ENCODE measurements at regions not wholly inside any gene's neighbourhood (a gene's known extent, or its start where the extent isn't known, plus 50 kb on each side); places are given as distances from the start of the nearest gene placed in this dataset.

DNA sequence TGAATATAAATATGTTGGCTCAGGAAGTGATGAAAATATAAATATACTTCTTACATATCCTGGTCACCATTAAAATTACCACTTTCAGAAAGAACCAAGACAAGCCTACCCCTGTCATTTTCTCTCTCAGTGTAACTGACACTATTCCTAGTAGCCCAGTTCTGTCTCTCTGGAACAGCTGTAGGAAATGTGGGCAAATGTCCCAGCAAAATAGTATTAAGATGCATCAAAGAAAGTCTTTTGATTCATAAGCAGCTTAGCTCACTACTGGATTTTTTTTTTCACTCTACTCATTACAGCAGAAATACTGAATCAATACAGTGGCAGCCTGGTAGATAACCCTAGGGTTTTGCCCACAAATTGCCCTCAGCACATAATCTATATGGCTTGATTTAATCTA is 290.9 kb downstream of the DNAJB9 start:
- no peak overlapping the region for H3K4me3 Mint-ChIP-seq
- no peaks in the 10 kb centered on the region for H3K4me1 Mint-ChIP-seq
- no peaks in the 10 kb centered on the region for H3K27me3 Mint-ChIP-seq (ENCODE audit: low read depth)
- no peak for DNase-seq (ENCODE audit: low read depth, low spot score)
- TF ChIP-seq, protein P1, sequence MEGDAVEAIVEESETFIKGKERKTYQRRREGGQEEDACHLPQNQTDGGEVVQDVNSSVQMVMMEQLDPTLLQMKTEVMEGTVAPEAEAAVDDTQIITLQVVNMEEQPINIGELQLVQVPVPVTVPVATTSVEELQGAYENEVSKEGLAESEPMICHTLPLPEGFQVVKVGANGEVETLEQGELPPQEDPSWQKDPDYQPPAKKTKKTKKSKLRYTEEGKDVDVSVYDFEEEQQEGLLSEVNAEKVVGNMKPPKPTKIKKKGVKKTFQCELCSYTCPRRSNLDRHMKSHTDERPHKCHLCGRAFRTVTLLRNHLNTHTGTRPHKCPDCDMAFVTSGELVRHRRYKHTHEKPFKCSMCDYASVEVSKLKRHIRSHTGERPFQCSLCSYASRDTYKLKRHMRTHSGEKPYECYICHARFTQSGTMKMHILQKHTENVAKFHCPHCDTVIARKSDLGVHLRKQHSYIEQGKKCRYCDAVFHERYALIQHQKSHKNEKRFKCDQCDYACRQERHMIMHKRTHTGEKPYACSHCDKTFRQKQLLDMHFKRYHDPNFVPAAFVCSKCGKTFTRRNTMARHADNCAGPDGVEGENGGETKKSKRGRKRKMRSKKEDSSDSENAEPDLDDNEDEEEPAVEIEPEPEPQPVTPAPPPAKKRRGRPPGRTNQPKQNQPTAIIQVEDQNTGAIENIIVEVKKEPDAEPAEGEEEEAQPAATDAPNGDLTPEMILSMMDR (conservative IDR thresholded peaks at IDR 0.05) = no peak
- peaks cover 5% of the 10 kb centered on the region for H3K9me3 Mint-ChIP-seq
- H3K27ac Mint-ChIP-seq (ENCODE audit: unreplicated experiment) = no peak overlapping the region
- H3K36me3 Mint-ChIP-seq (ENCODE audit: low read depth) = peaks cover 5% of the 10 kb centered on the region

DNA sequence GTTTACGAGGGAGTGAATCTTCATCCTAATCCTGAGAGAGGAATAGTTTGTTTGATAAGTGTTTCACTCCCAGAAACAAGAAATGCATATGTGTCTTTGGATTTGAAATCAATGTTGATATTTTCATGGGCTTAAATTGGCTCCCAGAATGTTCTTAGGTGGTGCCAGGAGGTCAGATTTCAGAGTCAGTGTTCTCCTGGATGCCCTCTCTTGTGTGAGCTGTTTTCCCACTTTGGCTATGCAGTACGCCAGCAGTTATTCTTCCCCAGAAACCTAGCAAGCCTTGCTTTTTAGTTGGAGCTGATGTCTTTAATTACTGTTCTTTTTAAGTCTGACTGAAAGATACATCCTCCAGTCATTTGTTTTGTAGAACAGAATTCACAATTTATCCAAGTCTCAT is 291.4 kb downstream of the DNAJB9 start:
- Mint-ChIP-seq H3K36me3 (ENCODE audit: low read depth) (peaks cover 5% of the 10 kb centered on the region), H3K4me3 (no peak overlapping the region), H3K27ac (ENCODE audit: unreplicated experiment) (no peak overlapping the region), H3K9me3 (peaks cover 5% of the 10 kb centered on the region), H3K4me1 (no peaks in the 10 kb centered on the region), H3K27me3 (ENCODE audit: low read depth) (no peaks in the 10 kb centered on the region)
- no peak for DNase-seq (ENCODE audit: low read depth, low spot score)
- TF ChIP-seq, protein P1 (conservative IDR thresholded peaks at IDR 0.05) = no peak

- H3K36me3 Mint-ChIP-seq (ENCODE audit: low read depth) = peaks cover 5% of the 10 kb centered on the region
- no peaks in the 10 kb centered on the region for H3K27me3 Mint-ChIP-seq (ENCODE audit: low read depth)
- DNase-seq (ENCODE audit: low read depth, low spot score) = no peak
- TF ChIP-seq, protein P1 (conservative IDR thresholded peaks at IDR 0.05) = no peak
- no peak overlapping the region for H3K27ac Mint-ChIP-seq (ENCODE audit: unreplicated experiment)
- no peak overlapping the region for H3K4me3 Mint-ChIP-seq
- no peaks in the 10 kb centered on the region for H3K4me1 Mint-ChIP-seq
- H3K9me3 Mint-ChIP-seq = peaks cover 5% of the 10 kb centered on the region
Observed at GRCh38 chr7:108863227-108863848, 293.7 kb downstream of the DNAJB9 start.

DNA sequence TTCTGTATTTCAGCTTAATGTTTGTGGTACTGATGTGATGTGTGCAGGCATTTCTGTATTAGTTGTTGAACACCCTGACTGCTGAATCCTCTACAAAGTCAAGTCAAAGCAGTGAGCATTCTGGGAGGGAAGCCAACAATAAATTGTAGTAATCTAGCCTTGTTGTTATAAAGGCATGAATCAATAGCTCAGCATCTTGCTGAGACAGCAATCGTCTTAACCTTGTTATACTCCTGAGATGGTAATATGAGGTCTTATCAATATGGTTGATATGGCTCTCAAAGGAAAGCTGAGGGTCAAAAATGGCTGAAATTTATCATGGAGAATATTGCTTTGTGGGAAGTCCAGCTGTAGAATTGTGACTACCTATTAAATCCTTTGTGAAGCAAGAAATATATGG is 299.4 kb downstream of the DNAJB9 start:
- H3K27me3 Mint-ChIP-seq (ENCODE audit: low read depth) = no peaks in the 10 kb centered on the region
- no peaks in the 10 kb centered on the region for H3K36me3 Mint-ChIP-seq (ENCODE audit: low read depth)
- no peaks in the 10 kb centered on the region for H3K4me1 Mint-ChIP-seq
- no peak for DNase-seq (ENCODE audit: low read depth, low spot score)
- peaks cover 5% of the 10 kb centered on the region for H3K9me3 Mint-ChIP-seq
- no peak overlapping the region for H3K4me3 Mint-ChIP-seq
- H3K27ac Mint-ChIP-seq (ENCODE audit: unreplicated experiment) = no peak overlapping the region
- TF ChIP-seq, protein P1 (conservative IDR thresholded peaks at IDR 0.05) = no peak

GRCh38 chr7:108875139-108875538 is 305.5 kb downstream of the DNAJB9 start:
- DNase-seq (ENCODE audit: low read depth, low spot score) = peak; percentile 13
- TF ChIP-seq, protein P1 (conservative IDR thresholded peaks at IDR 0.05) = peak; percentile 43
- Mint-ChIP-seq H3K4me1 (no peaks in the 10 kb centered on the region), H3K4me3 (no peak overlapping the region), H3K27ac (ENCODE audit: unreplicated experiment) (no peak overlapping the region), H3K9me3 (peaks cover 10% of the 10 kb centered on the region), H3K36me3 (ENCODE audit: low read depth) (no peaks in the 10 kb centered on the region), H3K27me3 (ENCODE audit: low read depth) (no peaks in the 10 kb centered on the region)

Data from neural crest cell (in vitro differentiated cells).